Vagina (tissue), 2 donors: ENCODE measurements at regions not wholly inside any gene's neighbourhood (a gene's known extent, or its start where the extent isn't known, plus 50 kb on each side); places are given as distances from the start of the nearest gene placed in this dataset.

Experiments
- DNase-seq, 2 donors: peaks; one replicate each; pipeline ENCODE4 v3.0.0-alpha.2; 2017; ENCODE audit errors: extremely low spot score in 2 of 2
- H3K27ac ChIP-seq: fragments of 200-600 bp; sonication (generic); one replicate; pipeline ENCODE4 v1.5.1; 2019
- H3K27me3 ChIP-seq: fragments of 200-600 bp; sonication (generic); one replicate; pipeline ENCODE4 v1.5.1; 2019
- H3K36me3 ChIP-seq, 2 donors: fragments of 200-600 bp; sonication (generic); one replicate each; pipeline ENCODE4 v1.5.1; 2017 to 2019
- H3K4me1 ChIP-seq: fragments of 200-600 bp; sonication (generic); one replicate; pipeline ENCODE4 v1.5.1; 2019
- H3K4me3 ChIP-seq, 2 donors: fragments of 200-600 bp; sonication (generic); 1 replicate in 1 of 2; 2 replicates in 1 of 2; pipeline ENCODE4 v1.5.1; 2016 to 2019
- H3K9me3 ChIP-seq: fragments of 200-600 bp; sonication (generic); one replicate; pipeline ENCODE4 v1.5.1; 2019
- POLR2A ChIP-seq, 2 donors: fragments of 450-650 bp; IDR thresholded peaks; one replicate each; pipeline ENCODE4 v1.6.1; 2017; ENCODE audit warnings: antibody characterized with exemption in 2 of 2, mild to moderate bottlenecking in 2 of 2, moderate library complexity in 2 of 2
- POLR2AphosphoS5 ChIP-seq, 2 donors: sonication (generic); formaldehyde crosslinking; IDR thresholded peaks; one replicate each; pipeline ENCODE4 v1.9.0; 2017; ENCODE audit warnings: antibody characterized with exemption in 2 of 2, mild to moderate bottlenecking in 2 of 2, low read depth in 1 of 2; ENCODE audit not compliant: insufficient read depth in 1 of 2
- intact Hi-C: fragments of 100-400 bp; cut with DNase I; formaldehyde crosslinking; loops from one replicate; pipeline ENCODE4 v1.15.1; 2023
- TF ChIP-seq, protein P1 (sequence below), 3 experiments: fragments of 450-650 bp in 2 of 3; fragments of 200-600 bp in 1 of 3; sonication (generic) in 1 of 3; IDR thresholded peaks; one replicate each; pipeline ENCODE4 v1.5.1; 2017 to 2019; ENCODE audit warnings: antibody characterized with exemption in 3 of 3, mild to moderate bottlenecking in 2 of 3, moderate library complexity in 2 of 3

GRCh38 chr12:78519422-78519821 is 345.2 kb upstream of the SYT1 start:
- H3K9me3 ChIP-seq = no peaks in the 10 kb centered on the region
- no peak overlapping the region for H3K27ac ChIP-seq
- no peak overlapping the region for H3K4me3 ChIP-seq
- H3K4me1 ChIP-seq = no peaks in the 10 kb centered on the region
- intact Hi-C loops = no loop called here
- no peaks in the 10 kb centered on the region for H3K27me3 ChIP-seq
- no peaks in the 10 kb centered on the region for H3K36me3 ChIP-seq
- no peak for TF ChIP-seq POLR2AphosphoS5 (IDR thresholded peaks at IDR 0.05; ENCODE audit: insufficient read depth in 1 of 2, low read depth in 1 of 2)
- DNase-seq = no peak

DNA sequence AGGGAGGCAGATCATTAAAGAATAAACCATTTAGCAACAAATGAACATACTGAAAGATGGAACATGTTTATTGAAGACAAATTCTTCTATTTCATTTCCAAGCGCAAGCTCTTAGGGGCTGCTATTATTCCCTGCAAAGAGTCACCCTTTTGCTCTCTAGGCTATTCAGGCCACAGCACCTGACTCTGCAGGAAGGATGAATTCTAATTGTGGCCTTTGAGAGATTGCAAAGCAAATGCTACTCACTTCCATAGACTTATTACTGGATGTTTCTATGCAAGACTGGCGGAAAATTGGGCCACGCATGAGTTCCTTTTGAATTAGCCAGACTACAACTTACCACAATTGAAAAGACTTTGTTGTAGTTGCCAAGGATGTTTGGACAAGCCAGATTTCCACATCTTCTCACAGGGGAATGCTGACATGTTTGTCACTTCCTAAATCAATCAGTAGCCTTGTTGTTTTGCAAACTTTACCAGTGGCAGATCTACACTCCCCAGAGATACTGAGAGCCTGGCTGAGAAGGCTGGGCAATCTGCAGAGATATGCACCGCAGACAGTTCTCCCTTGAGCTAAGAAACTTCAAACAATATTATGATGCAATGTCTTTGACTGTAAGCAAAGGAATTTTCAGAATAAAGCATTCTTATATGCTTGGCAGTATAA is 334.3 kb upstream of the SYT1 start:
- H3K36me3 ChIP-seq = no peaks in the 10 kb centered on the region
- no peaks in the 10 kb centered on the region for H3K4me1 ChIP-seq
- H3K27me3 ChIP-seq = no peaks in the 10 kb centered on the region
- DNase-seq = no peak
- TF ChIP-seq, protein P1, sequence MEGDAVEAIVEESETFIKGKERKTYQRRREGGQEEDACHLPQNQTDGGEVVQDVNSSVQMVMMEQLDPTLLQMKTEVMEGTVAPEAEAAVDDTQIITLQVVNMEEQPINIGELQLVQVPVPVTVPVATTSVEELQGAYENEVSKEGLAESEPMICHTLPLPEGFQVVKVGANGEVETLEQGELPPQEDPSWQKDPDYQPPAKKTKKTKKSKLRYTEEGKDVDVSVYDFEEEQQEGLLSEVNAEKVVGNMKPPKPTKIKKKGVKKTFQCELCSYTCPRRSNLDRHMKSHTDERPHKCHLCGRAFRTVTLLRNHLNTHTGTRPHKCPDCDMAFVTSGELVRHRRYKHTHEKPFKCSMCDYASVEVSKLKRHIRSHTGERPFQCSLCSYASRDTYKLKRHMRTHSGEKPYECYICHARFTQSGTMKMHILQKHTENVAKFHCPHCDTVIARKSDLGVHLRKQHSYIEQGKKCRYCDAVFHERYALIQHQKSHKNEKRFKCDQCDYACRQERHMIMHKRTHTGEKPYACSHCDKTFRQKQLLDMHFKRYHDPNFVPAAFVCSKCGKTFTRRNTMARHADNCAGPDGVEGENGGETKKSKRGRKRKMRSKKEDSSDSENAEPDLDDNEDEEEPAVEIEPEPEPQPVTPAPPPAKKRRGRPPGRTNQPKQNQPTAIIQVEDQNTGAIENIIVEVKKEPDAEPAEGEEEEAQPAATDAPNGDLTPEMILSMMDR (IDR thresholded peaks at IDR 0.05) = no peak
- TF ChIP-seq POLR2AphosphoS5 (IDR thresholded peaks at IDR 0.05; ENCODE audit: insufficient read depth in 1 of 2, low read depth in 1 of 2) = no peak
- TF ChIP-seq POLR2A (IDR thresholded peaks at IDR 0.05) = no peak
- H3K27ac ChIP-seq = no peak overlapping the region
- intact Hi-C loops = no loop called here
- no peaks in the 10 kb centered on the region for H3K9me3 ChIP-seq
- no peak overlapping the region for H3K4me3 ChIP-seq

DNA sequence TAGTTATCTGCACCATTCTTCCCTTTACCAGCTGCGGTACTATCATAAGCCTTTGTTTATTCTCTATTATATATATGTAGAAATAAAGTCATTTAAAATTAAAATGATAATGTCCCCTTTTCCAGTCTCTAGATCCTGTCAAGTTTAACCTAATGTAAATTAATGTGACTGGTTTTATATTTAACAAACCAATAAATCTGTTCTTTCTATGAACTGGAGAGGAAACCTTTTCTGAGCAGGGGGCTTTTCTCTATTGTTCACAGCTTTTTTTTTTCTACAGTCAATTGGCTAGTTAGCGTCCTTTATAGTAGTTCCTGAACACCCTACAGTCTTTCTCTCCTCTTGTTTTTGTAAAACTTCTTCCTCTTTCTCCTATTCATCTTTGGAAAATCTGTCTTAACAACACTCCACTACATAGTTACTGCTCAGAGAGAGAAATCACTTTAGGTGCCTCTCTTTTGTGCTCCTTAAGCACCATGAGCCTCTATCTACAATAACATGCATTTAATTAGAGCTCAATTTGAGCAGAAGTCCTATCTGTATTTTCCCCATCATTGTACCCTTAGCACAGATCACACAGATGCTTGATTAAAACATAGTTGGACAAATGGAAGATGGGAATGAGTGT is 332.6 kb upstream of the SYT1 start:
- no peaks in the 10 kb centered on the region for H3K36me3 ChIP-seq
- no peaks in the 10 kb centered on the region for H3K9me3 ChIP-seq
- TF ChIP-seq POLR2AphosphoS5 (IDR thresholded peaks at IDR 0.05; ENCODE audit: insufficient read depth in 1 of 2, low read depth in 1 of 2) (no peak), POLR2A (IDR thresholded peaks at IDR 0.05) (no peak)
- TF ChIP-seq, protein P1 (IDR thresholded peaks at IDR 0.05) = no peak
- no peaks in the 10 kb centered on the region for H3K27me3 ChIP-seq
- intact Hi-C loops = no loop called here
- no peak overlapping the region for H3K27ac ChIP-seq
- DNase-seq = no peak
- no peak overlapping the region for H3K4me3 ChIP-seq
- H3K4me1 ChIP-seq = no peaks in the 10 kb centered on the region

- H3K27me3 ChIP-seq = no peaks in the 10 kb centered on the region
- no peaks in the 10 kb centered on the region for H3K9me3 ChIP-seq
- TF ChIP-seq, protein P1 (IDR thresholded peaks at IDR 0.05) = no peak
- TF ChIP-seq POLR2AphosphoS5 (IDR thresholded peaks at IDR 0.05; ENCODE audit: insufficient read depth in 1 of 2, low read depth in 1 of 2) (no peak), POLR2A (IDR thresholded peaks at IDR 0.05) (no peak)
- no peaks in the 10 kb centered on the region for H3K36me3 ChIP-seq
- H3K4me1 ChIP-seq = no peaks in the 10 kb centered on the region
- intact Hi-C loops = no loop called here
- no peak overlapping the region for H3K27ac ChIP-seq
- DNase-seq = no peak
- no peak overlapping the region for H3K4me3 ChIP-seq
These were observed 330.3 kb upstream of the SYT1 start for GRCh38 chr12:78534311-78534710.

DNA sequence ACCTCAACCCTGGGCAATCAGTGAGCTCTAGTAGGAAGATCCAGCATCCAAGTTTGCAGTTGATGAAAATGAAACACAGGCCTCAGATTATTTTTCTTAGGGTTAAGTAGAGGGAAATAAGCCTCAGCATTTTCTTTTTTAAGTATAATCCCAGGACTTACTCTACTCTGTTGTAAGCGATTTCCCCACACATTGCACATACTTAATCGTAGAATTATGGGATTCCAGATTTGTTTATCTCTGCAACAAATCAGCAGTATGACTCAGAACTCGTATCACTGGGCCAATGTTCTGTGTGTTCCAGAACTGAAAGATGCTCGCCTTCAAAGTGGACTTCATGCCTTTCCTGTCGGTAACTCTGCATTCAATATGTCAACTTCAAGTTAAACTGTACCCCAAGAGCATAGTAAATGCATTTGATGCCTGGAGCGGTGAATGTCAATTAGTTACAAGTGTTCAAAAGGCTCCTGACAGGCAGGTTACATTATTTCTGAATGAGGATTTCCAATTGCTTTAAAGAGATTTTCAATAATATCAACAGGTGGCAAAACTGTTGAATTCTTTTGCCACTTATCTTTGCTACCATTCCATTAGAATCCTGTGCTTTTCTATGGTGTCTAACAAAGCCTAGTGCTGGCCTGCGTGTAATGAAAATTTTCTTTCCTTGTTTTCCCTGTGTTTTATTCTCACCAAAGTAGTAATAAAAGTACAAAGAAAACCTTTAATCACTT is 323.8 kb upstream of the SYT1 start:
- Histone ChIP-seq H3K9me3 (no peaks in the 10 kb centered on the region), H3K4me1 (no peaks in the 10 kb centered on the region), H3K27me3 (no peaks in the 10 kb centered on the region), H3K27ac (no peak overlapping the region), H3K4me3 (no peak overlapping the region), H3K36me3 (no peaks in the 10 kb centered on the region)
- TF ChIP-seq POLR2AphosphoS5 (IDR thresholded peaks at IDR 0.05; ENCODE audit: insufficient read depth in 1 of 2, low read depth in 1 of 2) (no peak), POLR2A (IDR thresholded peaks at IDR 0.05) (no peak)
- TF ChIP-seq, protein P1 (IDR thresholded peaks at IDR 0.05) = no peak
- intact Hi-C loops = no loop called here
- DNase-seq = no peak
